Uterus (tissue), 2 donors: ENCODE measurements at regions not wholly inside any gene's neighbourhood (a gene's known extent, or its start where the extent isn't known, plus 50 kb on each side); places are given as distances from the start of the nearest gene placed in this dataset.

Experiments used
- CTCF ChIP-seq, 4 experiments: fragments of 200-600 bp in 2 of 4; fragments of 450-650 bp in 2 of 4; sonication (generic) in 2 of 4; IDR thresholded peaks; one replicate each; pipeline ENCODE4 v1.5.1; 2016 to 2019; ENCODE audit warnings: antibody characterized with exemption in 4 of 4, mild to moderate bottlenecking in 2 of 4, moderate library complexity in 1 of 4
- POLR2A ChIP-seq, 2 donors: fragments of 450-650 bp; IDR thresholded peaks; one replicate each; pipeline ENCODE4 v1.6.1; 2016; ENCODE audit warnings: antibody characterized with exemption in 2 of 2, mild to moderate bottlenecking in 1 of 2, moderate library complexity in 1 of 2

GRCh38 chr15:75138016-75138999 is 63.4 kb upstream of the C15orf39 start:
- TF ChIP-seq CTCF (IDR thresholded peaks at IDR 0.05) (no peak), POLR2A (IDR thresholded peaks at IDR 0.05) (no peak)
